Neuronal stem cell (in vitro differentiated cells): ENCODE measurements at regions not wholly inside any gene's neighbourhood (a gene's known extent, or its start where the extent isn't known, plus 50 kb on each side); places are given as distances from the start of the nearest gene placed in this dataset.
"Not testable (repeated sequence)": the region's sequence is repeated elsewhere in the genome, so short reads cannot be mapped to it uniquely, and the experiment has no call there.

Experiments used
- DNase-seq: peaks from one replicate; pipeline ENCODE4 v3.0.0-alpha.2; 2013; ENCODE audit warnings: low spot score
- H2AFZ ChIP-seq: one replicate; pipeline ENCODE4 v1.6.1; 2013; ENCODE audit warnings: mild to moderate bottlenecking, low read length, inconsistent platforms
- H2AK5ac ChIP-seq: 2 replicates; pipeline ENCODE4 v1.6.1; 2013; ENCODE audit warnings: low read depth, mild to moderate bottlenecking, inconsistent platforms, low read length, moderate library complexity, mixed read lengths
- H2BK120ac ChIP-seq: 2 replicates; pipeline ENCODE4 v1.6.1; 2013; ENCODE audit warnings: low read depth, mild to moderate bottlenecking, inconsistent platforms, low read length, moderate library complexity, mixed read lengths
- H2BK12ac ChIP-seq: one replicate; pipeline ENCODE4 v1.6.1; 2013; ENCODE audit warnings: low read length, inconsistent platforms
- H2BK15ac ChIP-seq: 2 replicates; pipeline ENCODE4 v1.6.1; 2013; ENCODE audit warnings: mild to moderate bottlenecking, low read length, inconsistent platforms, mixed read lengths
- H2BK5ac ChIP-seq: one replicate; pipeline ENCODE4 v1.6.1; 2013; ENCODE audit warnings: inconsistent platforms, mild to moderate bottlenecking, low read length, moderate library complexity
- H3K14ac ChIP-seq: one replicate; pipeline ENCODE4 v1.6.1; 2013; ENCODE audit warnings: low read length, inconsistent platforms
- H3K18ac ChIP-seq: 2 replicates; pipeline ENCODE4 v1.6.1; 2013; ENCODE audit warnings: low read length, inconsistent platforms
- H3K23ac ChIP-seq: 2 replicates; pipeline ENCODE4 v1.6.1; 2013; ENCODE audit warnings: low read depth, mild to moderate bottlenecking, mixed read lengths, low read length, inconsistent platforms; ENCODE audit not compliant: poor library complexity
- H3K27ac ChIP-seq: replicated peaks from 3 replicates; pipeline ENCODE4 v1.5.1; 2013; ENCODE audit warnings: low read length, inconsistent platforms
- H3K27me3 ChIP-seq, 3 experiments: 2 replicates each; pipeline ENCODE4 v1.6.1; 2013; ENCODE audit warnings: low read length in 3 of 3, mild to moderate bottlenecking in 2 of 3, inconsistent platforms in 1 of 3, low read depth in 1 of 3, mixed read lengths in 1 of 3, moderate library complexity in 1 of 3; ENCODE audit not compliant: control insufficient read depth in 3 of 3, insufficient read depth in 3 of 3
- H3K36me3 ChIP-seq, 2 donors: replicated peaks in 1 of 2; 2 replicates each; pipeline ENCODE4 v1.6.1; 2013; ENCODE audit warnings: low read length in 2 of 2; ENCODE audit not compliant: control insufficient read depth in 2 of 2, insufficient read depth in 2 of 2
- H3K4ac ChIP-seq: 2 replicates; pipeline ENCODE4 v1.6.1; 2013; ENCODE audit warnings: inconsistent platforms, mild to moderate bottlenecking, low read length, moderate library complexity
- H3K4me1 ChIP-seq, 2 donors: 1 replicate in 1 of 2; 2 replicates in 1 of 2; pipeline ENCODE4 v1.6.1; 2013; ENCODE audit warnings: low read length in 2 of 2, low read depth in 1 of 2; ENCODE audit not compliant: control insufficient read depth in 2 of 2, insufficient read depth in 1 of 2
- H3K4me2 ChIP-seq: one replicate; pipeline ENCODE4 v1.6.1; 2013; ENCODE audit warnings: mild to moderate bottlenecking, low read length, inconsistent platforms; ENCODE audit not compliant: insufficient read depth, poor library complexity, severe bottlenecking
- H3K4me3 ChIP-seq, 2 donors: 2 replicates each; pipeline ENCODE4 v1.5.1; 2013; ENCODE audit warnings: low read length in 2 of 2, mild to moderate bottlenecking in 2 of 2, inconsistent platforms in 1 of 2, moderate library complexity in 1 of 2
- H3K79me1 ChIP-seq: one replicate; pipeline ENCODE4 v1.6.1; 2013; ENCODE audit warnings: low read depth, mild to moderate bottlenecking, inconsistent platforms, low read length, moderate library complexity
- H3K9ac ChIP-seq: one replicate; pipeline ENCODE4 v1.6.1; 2013; ENCODE audit warnings: mild to moderate bottlenecking, low read depth, low read length, inconsistent platforms; ENCODE audit not compliant: poor library complexity
- H3K9me3 ChIP-seq, 2 donors: replicated peaks in 1 of 2; 2 replicates each; pipeline versions ENCODE3 to v1.6.1; 2013; ENCODE audit warnings: low read length in 2 of 2, mild to moderate bottlenecking in 2 of 2, inconsistent platforms in 1 of 2, low read depth in 1 of 2, mixed read lengths in 1 of 2, moderate library complexity in 1 of 2; ENCODE audit not compliant: control insufficient read depth in 2 of 2, insufficient read depth in 1 of 2
- H4K8ac ChIP-seq: one replicate; pipeline ENCODE4 v1.6.1; 2013; ENCODE audit warnings: low read depth, mild to moderate bottlenecking, inconsistent platforms, low read length, moderate library complexity
- H4K91ac ChIP-seq: one replicate; pipeline ENCODE4 v1.6.1; 2013; ENCODE audit warnings: low read length, low read depth, mild to moderate bottlenecking, inconsistent platforms; ENCODE audit not compliant: poor library complexity
- WGBS, 2 donors: extraction: QIAGEN DNeasy Blood & Tissue Kit; methylation state at CpG; one replicate each; pipeline ENCODE4 v1.1.7; 2013; ENCODE audit warnings: missing lambda C conversion rate in 2 of 2, mixed read lengths in 1 of 2; ENCODE audit not compliant: insufficient read length in 2 of 2, insufficient replicate concordance in 1 of 2; ENCODE audit errors: extremely low coverage in 2 of 2; 5-methylcytosine and 5-hydroxymethylcytosine counted together

DNA sequence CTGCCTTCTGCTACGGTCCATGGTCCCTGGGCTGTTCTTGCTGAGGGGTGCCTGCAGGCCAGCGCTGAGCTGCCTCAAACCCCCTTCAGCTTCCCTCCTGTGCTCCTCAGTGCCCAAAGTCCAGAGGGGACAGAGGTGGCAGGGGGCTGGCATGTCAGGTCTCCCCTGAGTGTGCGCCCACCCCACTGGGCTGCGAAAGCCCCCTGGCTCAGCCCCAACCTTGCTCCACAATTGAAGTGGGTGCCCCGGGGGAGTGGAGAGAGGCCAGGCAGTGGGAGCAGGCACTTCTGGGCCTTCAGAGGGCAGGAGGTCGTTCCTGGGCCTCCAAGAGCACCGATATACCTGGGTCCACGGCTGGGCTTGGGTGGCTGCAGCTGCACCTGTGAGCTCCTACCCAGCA, 548.7 kb upstream of the FAM98A start:
- Histone ChIP-seq H3K36me3 (no peaks in the 10 kb centered on the region), H2BK15ac (no peak overlapping the region), H2AFZ (no peak overlapping the region), H2AK5ac (no peak overlapping the region), H3K27ac (no peak overlapping the region), H3K4me3 (no peak overlapping the region), H2BK5ac (no peak overlapping the region), H3K14ac (peak overlapping the region; percentile 89), H3K9ac (no peak overlapping the region), H3K4me1 (no peaks in the 10 kb centered on the region), H2BK12ac (no peak overlapping the region), H3K27me3 (no peaks in the 10 kb centered on the region), H3K79me1 (no peaks in the 10 kb centered on the region), H3K9me3 (peaks cover 0 to 3% of the 10 kb centered on the region in 2 donors), H4K91ac (no peak overlapping the region), H3K4me2 (no peak overlapping the region), H4K8ac (no peak overlapping the region), H2BK120ac (no peak overlapping the region), H3K4ac (no peak overlapping the region), H3K18ac (peak overlapping the region; percentile 83), H3K23ac (peak overlapping the region; percentile 80)
- DNase-seq = no peak
- WGBS, 2 donors = no CpG with 5 or more reads among the region's 8 CpGs

DNA sequence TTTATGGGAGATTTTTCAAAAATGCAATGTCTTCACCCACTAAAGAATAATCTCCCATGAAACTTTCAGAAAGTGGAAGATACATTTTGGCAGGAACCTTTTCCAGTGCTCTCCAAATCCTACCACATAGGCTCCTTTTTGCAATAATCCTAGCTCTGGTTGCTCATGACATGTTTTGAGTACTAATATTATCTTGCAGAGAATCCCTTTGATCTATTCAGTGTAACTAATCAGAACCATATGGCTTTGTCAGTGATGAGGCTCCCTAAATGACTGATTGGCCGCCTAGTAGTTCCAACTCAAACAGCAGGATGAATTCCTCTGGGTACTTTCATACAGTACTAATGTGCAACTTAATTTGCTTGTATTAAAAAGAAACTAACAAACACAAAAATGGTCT, 544.0 kb upstream of the FAM98A start:
- Histone ChIP-seq H3K27me3 (no peaks in the 10 kb centered on the region), H3K23ac (no peak overlapping the region), H2BK12ac (no peak overlapping the region), H3K27ac (no peak overlapping the region), H4K8ac (no peak overlapping the region), H2AK5ac (no peak overlapping the region), H3K14ac (no peak overlapping the region), H3K4ac (no peak overlapping the region), H2BK15ac (no peak overlapping the region), H3K4me2 (no peak overlapping the region), H4K91ac (no peak overlapping the region), H3K9ac (no peak overlapping the region), H2AFZ (no peak overlapping the region), H2BK5ac (no peak overlapping the region), H2BK120ac (no peak overlapping the region), H3K36me3 (no peaks in the 10 kb centered on the region), H3K9me3 (peaks cover 0 to 3% of the 10 kb centered on the region in 2 donors), H3K4me1 (no peaks in the 10 kb centered on the region), H3K79me1 (no peaks in the 10 kb centered on the region), H3K18ac (no peak overlapping the region), H3K4me3 (no peak overlapping the region)
- no peak for DNase-seq
- no CpG with 5 or more reads among the region's 1 CpG for WGBS, 2 donors

DNA sequence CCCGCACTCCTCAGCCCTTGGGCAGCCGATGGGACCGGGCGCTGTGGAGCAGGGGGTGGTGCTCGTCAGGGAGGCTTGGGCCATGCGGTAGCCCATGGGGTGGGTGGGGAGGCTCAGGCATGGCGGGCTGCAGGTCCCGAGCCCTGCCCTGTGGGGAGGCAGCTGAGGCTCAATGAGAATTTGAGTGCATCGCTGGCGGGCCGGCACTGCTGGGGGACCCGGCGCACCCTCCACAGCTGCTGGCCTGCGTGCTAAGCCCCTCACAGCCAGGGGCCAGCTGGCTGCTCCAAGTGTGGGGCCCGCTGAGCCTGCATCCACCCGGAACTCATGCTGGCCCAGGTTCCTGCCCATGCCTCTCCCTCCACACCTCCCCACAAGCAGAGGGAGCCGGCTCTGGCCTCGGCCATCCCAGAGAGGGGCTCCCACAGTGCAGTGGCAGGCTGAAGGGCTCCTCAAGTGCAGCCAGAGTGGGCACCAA, 543.5 kb upstream of the FAM98A start:
- H4K91ac ChIP-seq, H2BK5ac ChIP-seq, H3K27me3 ChIP-seq, H3K9ac ChIP-seq, H3K14ac ChIP-seq, H3K4ac ChIP-seq, DNase-seq, H3K9me3 ChIP-seq, H3K4me2 ChIP-seq, H3K4me1 ChIP-seq, H2BK12ac ChIP-seq, H3K23ac ChIP-seq, H3K4me3 ChIP-seq, H3K79me1 ChIP-seq, H3K18ac ChIP-seq, H2AFZ ChIP-seq, H4K8ac ChIP-seq, H2BK120ac ChIP-seq, H3K27ac ChIP-seq, H2AK5ac ChIP-seq, H2BK15ac ChIP-seq, H3K36me3 ChIP-seq: not testable (repeated sequence)
- no CpG with 5 or more reads among the region's 18 CpGs for WGBS, 2 donors

DNA sequence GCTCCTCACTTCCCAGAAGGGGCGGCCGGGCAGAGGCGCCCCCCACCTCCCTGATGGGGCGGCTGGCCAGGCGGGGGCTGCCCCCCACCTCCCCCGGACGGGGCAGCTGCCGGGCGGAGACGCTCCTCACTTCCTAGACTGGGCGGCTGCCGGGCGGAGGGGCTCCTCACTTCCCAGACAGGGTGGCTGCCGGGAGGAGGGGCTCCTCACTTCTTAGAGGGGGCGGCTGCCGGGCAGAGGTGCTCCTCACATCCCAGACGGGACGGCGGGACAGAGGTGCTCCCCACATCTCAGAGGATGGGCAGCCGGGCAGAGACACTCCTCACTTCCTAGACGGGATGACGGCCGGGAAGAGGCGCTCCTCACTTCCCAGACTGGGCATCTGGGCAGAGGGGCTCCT, 534.0 kb upstream of the FAM98A start:
- H2BK5ac ChIP-seq, H2AFZ ChIP-seq, H3K4ac ChIP-seq, H3K4me1 ChIP-seq, H3K9ac ChIP-seq, H2BK12ac ChIP-seq, H2BK120ac ChIP-seq, H3K36me3 ChIP-seq, H3K27ac ChIP-seq, H3K18ac ChIP-seq, H3K23ac ChIP-seq, H3K4me3 ChIP-seq, DNase-seq, H2BK15ac ChIP-seq, H3K9me3 ChIP-seq, H3K14ac ChIP-seq, H4K91ac ChIP-seq, H2AK5ac ChIP-seq, H3K4me2 ChIP-seq, H3K27me3 ChIP-seq, H4K8ac ChIP-seq, H3K79me1 ChIP-seq: not testable (repeated sequence)
- no CpG with 5 or more reads among the region's 24 CpGs for WGBS, 2 donors
